HG03175 (cell line): ENCODE measurements at regions not wholly inside any gene's neighbourhood (a gene's known extent, or its start where the extent isn't known, plus 50 kb on each side); places are given as distances from the start of the nearest gene placed in this dataset.

Experiments used
- ATAC-seq: cut with Tn5 transposase; IDR thresholded peaks from one replicate; pipeline ENCODE4 v1.9.1; 2021; ENCODE audit warnings: mild to moderate bottlenecking, moderate library complexity; ENCODE audit not compliant: unreplicated experiment

GRCh38 chr6:9499709-9500108, 915.2 kb downstream of the TFAP2A start:
- ATAC-seq, result no peak

GRCh38 chr6:9496837-9497236, 918.0 kb downstream of the TFAP2A start:
- ATAC-seq, result no peak

GRCh38 chr6:9494864-9495263, 920.0 kb downstream of the TFAP2A start:
- ATAC-seq, result no peak

GRCh38 chr6:9492790-9493189, 922.1 kb downstream of the TFAP2A start:
- no peak for ATAC-seq

GRCh38 chr6:9487128-9487527, 927.7 kb downstream of the TFAP2A start:
- ATAC-seq, result no peak

GRCh38 chr6:9485992-9486391, 928.9 kb downstream of the TFAP2A start:
- no peak for ATAC-seq

GRCh38 chr6:9484686-9485085, 930.2 kb downstream of the TFAP2A start:
- ATAC-seq, result no peak

GRCh38 chr6:9484091-9484490, 930.8 kb downstream of the TFAP2A start:
- ATAC-seq, result no peak

- no peak for ATAC-seq
Observed at GRCh38 chr6:9482030-9482738, 932.7 kb downstream of the TFAP2A start.

GRCh38 chr6:9481292-9482029, 933.4 kb downstream of the TFAP2A start:
- ATAC-seq, result no peak

GRCh38 chr6:9468277-9468676, 946.6 kb downstream of the TFAP2A start:
- no peak for ATAC-seq

GRCh38 chr6:9467741-9468140, 947.1 kb downstream of the TFAP2A start:
- ATAC-seq, result no peak

GRCh38 chr6:9464583-9464982, 950.3 kb downstream of the TFAP2A start:
- no peak for ATAC-seq

- ATAC-seq, result no peak
Observed at GRCh38 chr6:9463311-9463710, 951.6 kb downstream of the TFAP2A start.

GRCh38 chr6:9461188-9461587, 953.7 kb downstream of the TFAP2A start:
- ATAC-seq, result no peak

- ATAC-seq, result no peak
Observed at GRCh38 chr6:9458424-9458823, 956.5 kb downstream of the TFAP2A start.

GRCh38 chr6:9455864-9456658, 958.8 kb downstream of the TFAP2A start:
- ATAC-seq, result no peak

GRCh38 chr6:9439621-9440330, 975.1 kb downstream of the TFAP2A start:
- ATAC-seq, result no peak

- ATAC-seq, result no peak
Observed at GRCh38 chr6:9437836-9438235, 977.0 kb downstream of the TFAP2A start.

GRCh38 chr6:9435281-9435680, 979.6 kb downstream of the TFAP2A start:
- ATAC-seq, result no peak

- ATAC-seq, result no peak
Observed at GRCh38 chr6:9431945-9432344, 982.9 kb downstream of the TFAP2A start.
